Vagina (tissue), 2 donors: ENCODE measurements at regions not wholly inside any gene's neighbourhood (a gene's known extent, or its start where the extent isn't known, plus 50 kb on each side); places are given as distances from the start of the nearest gene placed in this dataset.

Experiments used
- POLR2A ChIP-seq, 2 donors: fragments of 450-650 bp; IDR thresholded peaks; one replicate each; pipeline ENCODE4 v1.6.1; 2017; ENCODE audit warnings: antibody characterized with exemption in 2 of 2, mild to moderate bottlenecking in 2 of 2, moderate library complexity in 2 of 2
- POLR2AphosphoS5 ChIP-seq, 2 donors: sonication (generic); formaldehyde crosslinking; IDR thresholded peaks; one replicate each; pipeline ENCODE4 v1.9.0; 2017; ENCODE audit warnings: antibody characterized with exemption in 2 of 2, mild to moderate bottlenecking in 2 of 2, low read depth in 1 of 2; ENCODE audit not compliant: insufficient read depth in 1 of 2
- TF ChIP-seq, protein P1 (sequence below), 3 experiments: fragments of 450-650 bp in 2 of 3; fragments of 200-600 bp in 1 of 3; sonication (generic) in 1 of 3; IDR thresholded peaks; one replicate each; pipeline ENCODE4 v1.5.1; 2017 to 2019; ENCODE audit warnings: antibody characterized with exemption in 3 of 3, mild to moderate bottlenecking in 2 of 3, moderate library complexity in 2 of 3

DNA sequence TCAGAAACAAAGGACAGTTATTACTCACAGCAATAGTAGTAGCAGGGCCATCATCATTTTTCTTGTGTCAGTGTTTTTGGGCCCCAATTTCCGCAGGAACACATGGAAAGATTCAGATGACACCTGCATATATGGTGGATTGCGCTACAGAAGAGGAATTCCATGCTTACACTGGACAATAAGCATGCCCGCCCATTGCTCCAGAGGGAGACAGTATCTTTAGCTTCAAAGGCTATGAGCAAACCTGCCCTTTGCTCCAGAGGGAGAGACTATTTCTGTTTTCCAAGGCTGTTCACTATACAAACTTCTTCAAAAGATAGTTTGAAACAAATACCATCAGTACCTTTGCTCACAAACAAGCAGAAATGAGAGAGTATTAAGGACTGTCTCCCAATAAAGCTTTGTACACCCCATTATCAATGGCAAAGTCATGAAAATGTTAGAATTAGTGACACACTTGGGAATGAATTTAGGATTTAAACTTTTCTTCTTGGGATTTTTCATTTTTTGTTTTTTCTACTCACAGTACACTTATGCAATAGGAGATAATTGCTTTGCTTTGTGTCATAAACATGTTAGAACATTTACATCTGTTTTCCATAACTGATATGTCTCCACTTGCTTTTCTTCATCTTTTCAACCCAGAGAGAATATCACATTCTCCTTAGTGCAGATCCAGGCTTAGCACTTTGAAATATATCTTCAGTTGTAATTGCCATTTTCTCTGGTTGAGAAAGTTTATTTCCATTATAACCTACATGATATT lies 564.5 kb upstream of the ZNF717 start:
- TF ChIP-seq, protein P1, sequence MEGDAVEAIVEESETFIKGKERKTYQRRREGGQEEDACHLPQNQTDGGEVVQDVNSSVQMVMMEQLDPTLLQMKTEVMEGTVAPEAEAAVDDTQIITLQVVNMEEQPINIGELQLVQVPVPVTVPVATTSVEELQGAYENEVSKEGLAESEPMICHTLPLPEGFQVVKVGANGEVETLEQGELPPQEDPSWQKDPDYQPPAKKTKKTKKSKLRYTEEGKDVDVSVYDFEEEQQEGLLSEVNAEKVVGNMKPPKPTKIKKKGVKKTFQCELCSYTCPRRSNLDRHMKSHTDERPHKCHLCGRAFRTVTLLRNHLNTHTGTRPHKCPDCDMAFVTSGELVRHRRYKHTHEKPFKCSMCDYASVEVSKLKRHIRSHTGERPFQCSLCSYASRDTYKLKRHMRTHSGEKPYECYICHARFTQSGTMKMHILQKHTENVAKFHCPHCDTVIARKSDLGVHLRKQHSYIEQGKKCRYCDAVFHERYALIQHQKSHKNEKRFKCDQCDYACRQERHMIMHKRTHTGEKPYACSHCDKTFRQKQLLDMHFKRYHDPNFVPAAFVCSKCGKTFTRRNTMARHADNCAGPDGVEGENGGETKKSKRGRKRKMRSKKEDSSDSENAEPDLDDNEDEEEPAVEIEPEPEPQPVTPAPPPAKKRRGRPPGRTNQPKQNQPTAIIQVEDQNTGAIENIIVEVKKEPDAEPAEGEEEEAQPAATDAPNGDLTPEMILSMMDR (IDR thresholded peaks at IDR 0.05) = no peak
- TF ChIP-seq POLR2A (IDR thresholded peaks at IDR 0.05) = no peak
- TF ChIP-seq POLR2AphosphoS5 (IDR thresholded peaks at IDR 0.05; ENCODE audit: insufficient read depth in 1 of 2, low read depth in 1 of 2) = no peak
